Testis (tissue), 2 donors: ENCODE measurements at regions not wholly inside any gene's neighbourhood (a gene's known extent, or its start where the extent isn't known, plus 50 kb on each side); places are given as distances from the start of the nearest gene placed in this dataset.

Source experiments
- DNase-seq: peaks from one replicate; pipeline ENCODE4 v3.0.0-alpha.2; 2019
- H3K27ac ChIP-seq, 2 donors: fragments of 200-600 bp; sonication (generic); one replicate each; pipeline ENCODE4 v1.5.1; 2019
- H3K27me3 ChIP-seq: fragments of 200-600 bp; sonication (generic); one replicate; pipeline ENCODE4 v1.5.1; 2019
- H3K36me3 ChIP-seq: fragments of 200-600 bp; sonication (generic); one replicate; pipeline ENCODE4 v1.5.1; 2017; ENCODE audit warnings: low read depth; ENCODE audit errors: missing control alignments
- H3K4me1 ChIP-seq: fragments of 200-600 bp; sonication (generic); one replicate; pipeline ENCODE4 v1.5.1; 2019
- H3K4me3 ChIP-seq, 2 donors: fragments of 200-600 bp; sonication (generic); one replicate each; pipeline ENCODE4 v1.5.1; 2017 to 2019
- H3K9me3 ChIP-seq: fragments of 200-600 bp; sonication (generic); one replicate; pipeline ENCODE4 v1.5.1; 2017
- CTCF ChIP-seq, 3 experiments: fragments of 450-650 bp in 2 of 3; fragments of 200-600 bp in 1 of 3; sonication (generic) in 1 of 3; IDR thresholded peaks; one replicate each; pipeline ENCODE4 v1.5.1; 2016 to 2019; ENCODE audit warnings: antibody characterized with exemption in 3 of 3, mild to moderate bottlenecking in 2 of 3, moderate library complexity in 1 of 3
- POLR2A ChIP-seq: fragments of 450-650 bp; IDR thresholded peaks from one replicate; pipeline ENCODE4 v1.6.1; 2017; ENCODE audit warnings: antibody characterized with exemption, mild to moderate bottlenecking, moderate library complexity
- WGBS, 2 donors: methylation state at CpG; one replicate each; pipeline ENCODE4 v1.1.5; 2018; 5-methylcytosine and 5-hydroxymethylcytosine counted together
- intact Hi-C: fragments of 100-400 bp; cut with DNase I; formaldehyde crosslinking; loops from one replicate; pipeline ENCODE4 v1.15.1; 2023; ENCODE audit warnings: low total_unique reads

DNA sequence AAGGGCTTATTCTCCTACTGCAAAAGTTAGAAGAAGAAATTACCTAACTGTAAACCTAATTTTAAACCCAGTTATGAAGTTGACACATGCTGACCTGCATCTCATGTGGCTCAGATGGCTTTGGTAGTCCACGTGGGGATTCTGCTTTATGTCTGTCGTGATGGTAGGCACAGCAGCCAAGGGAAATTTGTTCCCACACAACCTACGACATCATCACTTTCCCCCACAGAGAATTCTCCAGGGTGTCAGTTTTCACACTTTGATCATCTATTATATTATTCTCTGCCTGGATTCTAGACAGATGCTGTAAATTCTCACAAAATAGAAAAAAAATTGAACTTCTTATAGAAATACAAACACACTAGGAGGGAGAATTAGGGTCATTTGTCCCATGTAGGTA lies 70.6 kb downstream of the PTHLH start:
- WGBS, 2 donors, result 43 to 44% methylated on average over 3 of the region's 3 CpGs
- H3K9me3 ChIP-seq, result no peaks in the 10 kb centered on the region
- H3K4me3 ChIP-seq, result no peak overlapping the region
- H3K27ac ChIP-seq, result no peak overlapping the region
- H3K27me3 ChIP-seq, result no peaks in the 10 kb centered on the region
- no peak for DNase-seq
- intact Hi-C loops, result no loop called here
- no peak for TF ChIP-seq POLR2A
- no peak for TF ChIP-seq CTCF (IDR thresholded peaks at IDR 0.05)
- no peaks in the 10 kb centered on the region for H3K4me1 ChIP-seq
- H3K36me3 ChIP-seq, result no peaks in the 10 kb centered on the region

DNA sequence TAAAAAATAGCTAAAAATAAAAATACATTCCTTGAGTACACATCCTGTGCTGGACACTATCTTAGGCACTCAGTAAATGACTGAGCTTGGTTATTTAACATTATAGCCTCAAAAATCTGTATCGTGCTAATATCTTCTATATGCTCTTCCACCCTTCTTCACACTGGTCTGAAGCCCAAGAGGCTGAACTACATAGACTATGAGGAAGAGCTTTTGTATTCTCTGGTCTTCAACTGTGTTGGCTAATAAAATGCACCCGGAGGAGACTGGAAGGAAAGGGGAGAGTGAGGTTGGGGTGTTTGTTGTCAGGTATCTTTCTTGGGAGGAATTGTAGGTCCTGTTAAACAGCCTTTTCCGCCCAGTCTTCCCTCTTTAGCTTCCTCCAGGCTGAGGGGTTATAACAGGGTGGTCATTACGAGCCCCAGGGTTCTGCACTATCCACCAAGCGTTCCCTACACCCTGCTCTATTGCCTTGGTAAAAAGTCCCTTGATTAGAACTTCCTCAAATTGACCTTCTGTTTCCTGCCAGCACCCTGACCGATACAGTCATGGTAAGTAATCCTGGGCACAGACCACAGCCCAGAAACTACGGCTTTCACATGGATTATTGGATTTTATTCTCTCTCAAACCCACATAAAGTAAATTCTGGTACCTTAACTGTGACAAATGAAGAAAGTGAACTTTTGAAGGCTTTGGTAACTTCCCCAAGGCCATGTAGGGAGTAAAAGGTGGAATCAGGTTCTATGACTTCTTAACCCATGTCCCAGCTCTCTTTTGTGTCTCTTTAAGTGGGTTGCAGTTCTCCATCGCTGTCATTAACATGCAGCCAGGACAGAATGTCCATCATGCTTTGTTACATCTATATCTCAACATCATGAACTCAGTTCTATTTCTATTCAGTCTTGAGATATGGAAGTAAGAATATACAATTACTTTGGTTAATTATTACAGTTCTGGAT lies 71.3 kb downstream of the PTHLH start:
- no peak for TF ChIP-seq CTCF (IDR thresholded peaks at IDR 0.05)
- TF ChIP-seq POLR2A, result no peak
- Histone ChIP-seq H3K27ac (no peak overlapping the region), H3K4me1 (no peaks in the 10 kb centered on the region), H3K9me3 (no peaks in the 10 kb centered on the region), H3K27me3 (no peaks in the 10 kb centered on the region), H3K4me3 (no peak overlapping the region), H3K36me3 (no peaks in the 10 kb centered on the region)
- intact Hi-C loops, result no loop called here
- WGBS, 2 donors, result 79 to 84% methylated on average over 8 of the region's 8 CpGs
- DNase-seq, result no peak

DNA sequence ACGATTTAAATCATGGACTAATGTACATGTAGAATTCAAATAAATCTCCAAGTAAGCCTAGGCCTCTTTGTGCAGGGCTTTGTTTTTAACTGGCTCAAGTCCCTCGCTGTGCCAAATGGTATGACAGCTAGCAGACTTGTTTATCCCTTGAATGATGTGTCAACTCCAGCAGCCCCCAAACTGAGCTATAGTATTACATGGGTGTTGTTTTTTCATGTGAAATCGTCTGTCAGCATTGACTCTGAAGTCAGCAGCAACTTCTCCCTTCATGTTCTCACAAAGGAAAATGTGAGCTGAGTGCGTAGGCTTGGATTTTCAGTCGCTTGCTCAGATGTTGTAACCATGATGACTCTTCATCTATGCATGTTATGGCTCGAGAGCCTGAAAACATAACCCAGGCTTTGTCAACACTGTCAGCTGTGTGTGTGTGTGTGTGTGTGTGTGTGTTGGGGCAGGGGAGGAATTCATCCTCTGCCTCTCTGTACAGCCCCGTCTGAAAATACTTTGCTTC lies 73.3 kb downstream of the PTHLH start:
- no peak for TF ChIP-seq CTCF (IDR thresholded peaks at IDR 0.05)
- no peak for TF ChIP-seq POLR2A
- H3K27me3 ChIP-seq, result no peaks in the 10 kb centered on the region
- intact Hi-C loops, result no loop called here
- H3K36me3 ChIP-seq, result no peaks in the 10 kb centered on the region
- H3K9me3 ChIP-seq, result no peaks in the 10 kb centered on the region
- no peak overlapping the region for H3K4me3 ChIP-seq
- H3K4me1 ChIP-seq, result no peaks in the 10 kb centered on the region
- 84 to 86% methylated on average over 7 of the region's 7 CpGs for WGBS, 2 donors
- DNase-seq, result no peak
- no peak overlapping the region for H3K27ac ChIP-seq

- Histone ChIP-seq H3K27me3 (no peaks in the 10 kb centered on the region), H3K36me3 (no peaks in the 10 kb centered on the region), H3K9me3 (no peaks in the 10 kb centered on the region), H3K4me3 (no peak overlapping the region), H3K27ac (no peak overlapping the region), H3K4me1 (no peaks in the 10 kb centered on the region)
- 83 to 90% methylated on average over 3 of the region's 3 CpGs for WGBS, 2 donors
- intact Hi-C loops, result no loop called here
- no peak for DNase-seq
- TF ChIP-seq CTCF (IDR thresholded peaks at IDR 0.05) (no peak), POLR2A (no peak)
Observed at GRCh38 chr12:27898022-27898421, 74.5 kb downstream of the PTHLH start.
